DOHH2 (cell line): ENCODE measurements at regions not wholly inside any gene's neighbourhood (a gene's known extent, or its start where the extent isn't known, plus 50 kb on each side); places are given as distances from the start of the nearest gene placed in this dataset.

Experiments used
- H3F3A ChIP-seq: fragments of 200-600 bp; sonication (generic), shearing (Covaris generic); 2 replicates; pipeline ENCODE4 v1.6.0; 2016; ENCODE audit warnings: antibody characterized with exemption, mild to moderate bottlenecking; ENCODE audit not compliant: control insufficient read depth, insufficient read depth
- H3K27ac ChIP-seq: fragments of 200-600 bp; sonication (generic); 2 replicates; pipeline ENCODE4 v1.5.1; 2014; ENCODE audit warnings: low read depth, mild to moderate bottlenecking, low read length, moderate library complexity
- H3K27me3 ChIP-seq: fragments of 200-600 bp; sonication (generic); 2 replicates; pipeline ENCODE4 v1.6.1; 2014; ENCODE audit warnings: mild to moderate bottlenecking, low read length, mixed read lengths; ENCODE audit not compliant: control insufficient read depth
- H3K36me3 ChIP-seq: fragments of 200-600 bp; sonication (generic); 2 replicates; pipeline ENCODE4 v1.6.1; 2014; ENCODE audit warnings: mild to moderate bottlenecking, low read length, moderate library complexity, mixed read lengths; ENCODE audit not compliant: control insufficient read depth
- H3K4me1 ChIP-seq: fragments of 200-600 bp; sonication (generic); 2 replicates; pipeline ENCODE4 v1.6.1; 2014; ENCODE audit warnings: mild to moderate bottlenecking, low read length, mixed read lengths; ENCODE audit not compliant: control insufficient read depth
- H3K4me2 ChIP-seq: fragments of 200-600 bp; sonication (generic); 2 replicates; pipeline ENCODE4 v1.6.0; 2014; ENCODE audit warnings: mild to moderate bottlenecking, low read length, moderate library complexity
- H3K4me3 ChIP-seq: fragments of 200-600 bp; sonication (generic); 2 replicates; pipeline ENCODE4 v1.5.1; 2014; ENCODE audit warnings: mild to moderate bottlenecking, low read length, mixed read lengths
- H3K79me2 ChIP-seq: fragments of 200-600 bp; sonication (generic); 2 replicates; pipeline ENCODE4 v1.6.1; 2014; ENCODE audit warnings: mild to moderate bottlenecking, low read length, mixed read lengths; ENCODE audit not compliant: control insufficient read depth
- H3K9me2 ChIP-seq: fragments of 200-600 bp; sonication (generic); replicated peaks from 2 replicates; pipeline ENCODE4 v1.6.1; 2014; ENCODE audit warnings: mild to moderate bottlenecking, low read length, mixed read lengths; ENCODE audit not compliant: control insufficient read depth
- H3K9me3 ChIP-seq: fragments of 200-600 bp; sonication (generic); 2 replicates; pipeline ENCODE4 v1.6.1; 2014; ENCODE audit warnings: antibody characterized with exemption, low read length, mixed read lengths; ENCODE audit not compliant: control insufficient read depth, insufficient read depth
- H4K20me1 ChIP-seq: fragments of 200-600 bp; sonication (generic); 2 replicates; pipeline ENCODE4 v1.6.0; 2014; ENCODE audit warnings: low read depth, mild to moderate bottlenecking, antibody characterized with exemption, low read length, moderate library complexity; ENCODE audit not compliant: control insufficient read depth, insufficient read depth
- CTCF ChIP-seq: fragments of 200-600 bp; sonication (generic); IDR thresholded peaks from one replicate; pipeline ENCODE4 v1.5.1; 2014; ENCODE audit warnings: antibody characterized with exemption, mild to moderate bottlenecking, low read depth, low read length; ENCODE audit not compliant: poor library complexity, severe bottlenecking
- EZH2phosphoT487 ChIP-seq: fragments of 200-600 bp; sonication (generic); IDR thresholded peaks from 2 replicates; pipeline ENCODE4 v1.6.1; 2017; ENCODE audit warnings: borderline replicate concordance, mild to moderate bottlenecking, antibody characterized with exemption, low read length, moderate library complexity, mixed read lengths

- no peaks in the 10 kb centered on the region for H3K9me3 ChIP-seq
Measured at GRCh38 chr17:51439395-51440229, 179.3 kb downstream of the UTP18 start.

GRCh38 chr17:51441431-51441830, 181.1 kb downstream of the UTP18 start:
- Histone ChIP-seq H3K9me2 (no peaks in the 10 kb centered on the region), H3K27me3 (no peaks in the 10 kb centered on the region), H3K4me2 (no peak overlapping the region), H3K9me3 (no peaks in the 10 kb centered on the region), H3K27ac (no peak overlapping the region), H3K79me2 (no peaks in the 10 kb centered on the region), H4K20me1 (no peaks in the 10 kb centered on the region), H3K4me3 (no peak overlapping the region), H3K36me3 (no peaks in the 10 kb centered on the region), H3F3A (no peaks in the 10 kb centered on the region), H3K4me1 (no peaks in the 10 kb centered on the region)
- TF ChIP-seq CTCF (no peak), EZH2phosphoT487 (no peak)

More at GRCh38 chr17:51439395-51440229, 179.3 kb downstream of the UTP18 start:
- Histone ChIP-seq H3K79me2 (no peaks in the 10 kb centered on the region), H4K20me1 (no peaks in the 10 kb centered on the region), H3K27ac (no peak overlapping the region), H3K36me3 (no peaks in the 10 kb centered on the region), H3K27me3 (no peaks in the 10 kb centered on the region), H3F3A (no peaks in the 10 kb centered on the region), H3K4me2 (no peak overlapping the region), H3K9me2 (no peaks in the 10 kb centered on the region), H3K4me3 (no peak overlapping the region), H3K4me1 (no peaks in the 10 kb centered on the region)
- TF ChIP-seq CTCF (no peak), EZH2phosphoT487 (no peak)

GRCh38 chr17:51442088-51442865, 181.9 kb downstream of the UTP18 start:
- Histone ChIP-seq H3K4me2 (no peak overlapping the region), H3K36me3 (no peaks in the 10 kb centered on the region), H3F3A (no peaks in the 10 kb centered on the region), H3K27me3 (no peaks in the 10 kb centered on the region), H4K20me1 (no peaks in the 10 kb centered on the region), H3K9me2 (no peaks in the 10 kb centered on the region), H3K4me1 (no peaks in the 10 kb centered on the region), H3K27ac (no peak overlapping the region), H3K79me2 (no peaks in the 10 kb centered on the region), H3K9me3 (no peaks in the 10 kb centered on the region), H3K4me3 (no peak overlapping the region)
- TF ChIP-seq EZH2phosphoT487 (no peak), CTCF (no peak)
